Heart right ventricle (tissue), 16 donors: ENCODE measurements at regions not wholly inside any gene's neighbourhood (a gene's known extent, or its start where the extent isn't known, plus 50 kb on each side); places are given as distances from the start of the nearest gene placed in this dataset.

ENCODE experiments used
- ATAC-seq, 8 donors: fragments of 200-7000 bp; cut with Tn5 transposase; one replicate each; pipeline ENCODE4 v1.9.1; 2020; ENCODE audit warnings: mild to moderate bottlenecking in 8 of 8, moderate library complexity in 8 of 8, moderate number of reproducible peaks in 1 of 8
- DNase-seq, 2 donors: peaks; one replicate each; pipeline ENCODE4 v3.0.0-alpha.2; 2020
- H3K27ac ChIP-seq, 10 donors: fragments of 200-600 bp; sonication (generic) in 2 of 10; one replicate each; pipeline versions ENCODE4 v1.5.0 to v1.8.0; 2020 to 2022; ENCODE audit warnings: mild to moderate bottlenecking in 3 of 10
- H3K27me3 ChIP-seq, 7 donors: fragments of 200-600 bp; one replicate each; pipeline ENCODE4 v1.8.0; 2021 to 2022; ENCODE audit warnings: mild to moderate bottlenecking in 2 of 7
- H3K36me3 ChIP-seq, 9 donors: fragments of 200-600 bp; sonication (generic) in 1 of 9; one replicate each; pipeline versions ENCODE4 v1.5.0 to v1.8.0; 2020 to 2022; ENCODE audit warnings: mild to moderate bottlenecking in 2 of 9
- H3K4me1 ChIP-seq, 9 donors: fragments of 200-600 bp; sonication (generic) in 1 of 9; one replicate each; pipeline versions ENCODE4 v1.5.0 to v1.8.0; 2020 to 2022; ENCODE audit warnings: mild to moderate bottlenecking in 4 of 9
- H3K4me3 ChIP-seq, 10 donors: fragments of 200-600 bp; sonication (generic) in 2 of 10; one replicate each; pipeline versions ENCODE4 v1.5.0 to v1.8.0; 2020 to 2022; ENCODE audit warnings: mild to moderate bottlenecking in 7 of 10, moderate library complexity in 2 of 10
- H3K9me3 ChIP-seq, 11 donors: fragments of 200-600 bp in 10 of 11; sonication (generic) in 2 of 11; one replicate each; pipeline versions ENCODE4 v1.5.0 to v1.8.0; 2013 to 2022; ENCODE audit warnings: mild to moderate bottlenecking in 2 of 11, control low read depth in 1 of 11, moderate library complexity in 1 of 11
- CTCF ChIP-seq, 9 donors: fragments of 200-600 bp; sonication (generic) in 2 of 9; IDR thresholded peaks; one replicate each; pipeline versions ENCODE4 v1.5.0 to v1.8.0; 2021 to 2022; ENCODE audit warnings: antibody characterized with exemption in 9 of 9, mild to moderate bottlenecking in 5 of 9, moderate library complexity in 1 of 9
- WGBS, 2 donors: extraction: QIAGEN DNeasy Blood & Tissue Kit; methylation state at CpG; one replicate each; pipeline ENCODE4 v1.1.7; 2013; ENCODE audit warnings: inconsistent platforms in 1 of 2; 5-methylcytosine and 5-hydroxymethylcytosine counted together
- intact Hi-C, 10 donors: fragments of 100-400 bp; cut with DNase I; formaldehyde crosslinking; loops; one replicate each; pipeline versions ENCODE4 v1.11.1 to v1.14.2; 2022
- donor health status: Arrhythmogenic right ventricular cardiomyopathy.
- donor health status: ischemic (EF 13 %, LVEDD 7.1; RV severe dilation, severe dysfunction).
- donor health status: healthy with polysubstance abuse.
- donor health status: DM: no; HTN: yes; CAD: no.
- donor health status: DM: no; HTN: no; CAD: no.
- donor health status: ischemic (EF 25% LVEDD 6.9; RV normal size, moderate dysfunction).
- donor health status: ischemic (EF 25% LVEDD 5.7; RV mildly dilated, moderate dysfunction).
- donor health status: healthy.
- donor health status: DM: yes; HTN: yes; CAD: no.
- donor health status: Ischemic cardiomyopathy.
- donor health status: ischemic (EF 35%, LVEDD 5.7; RV mildly dilated, moderate dysfunction).
- donor health status: nonischemic (EF 11% LVEDD 7.7; RV severe dilation, severe dysfunction).
- donor health status: DM: yes; HTN: yes; CAD: no.
- donor health status: PGD.
- donor health status: ischemic (EF 29% LVEDD 5.4; RV normal size, mild dysfunction).
- donor health status: nonischemic (EF 23%, LVEDD 6.1; RV moderate dilation, normal function).

GRCh38 chr2:22604136-22604535, 780.8 kb upstream of the KLHL29 start:
- ATAC-seq, result no peak
- intact Hi-C loops, result no loop called here
- WGBS, 2 donors, result 80 to 81% methylated on average over 4 of the region's 4 CpGs

GRCh38 chr2:22616031-22616430, 768.9 kb upstream of the KLHL29 start:
- intact Hi-C loops, result no loop called here
- Histone ChIP-seq H3K36me3 (no peaks in the 10 kb centered on the region), H3K4me3 (no peak overlapping the region), H3K4me1 (no peaks in the 10 kb centered on the region), H3K27ac (no peak overlapping the region), H3K27me3 (peaks cover 0 to 5% (median 0%) of the 10 kb centered on the region in 7 donors), H3K9me3 (no peaks in the 10 kb centered on the region)
- no peak for DNase-seq
- WGBS, 2 donors, result 71 to 87% methylated on average over 3 of the region's 3 CpGs
- no peak for TF ChIP-seq CTCF (IDR thresholded peaks at IDR 0.05)
- no peak for ATAC-seq

More at GRCh38 chr2:22604136-22604535, 780.8 kb upstream of the KLHL29 start:
- no peaks in the 10 kb centered on the region for H3K27me3 ChIP-seq
- H3K9me3 ChIP-seq, result no peaks in the 10 kb centered on the region
- H3K27ac ChIP-seq, result no peak overlapping the region
- no peaks in the 10 kb centered on the region for H3K36me3 ChIP-seq
- no peak for TF ChIP-seq CTCF (IDR thresholded peaks at IDR 0.05)
- no peaks in the 10 kb centered on the region for H3K4me1 ChIP-seq
- H3K4me3 ChIP-seq, result no peak overlapping the region
- DNase-seq, result no peak

GRCh38 chr2:22623620-22624019, 761.4 kb upstream of the KLHL29 start:
- Histone ChIP-seq H3K27me3 (peaks cover 0 to 18% (median 3%) of the 10 kb centered on the region in 7 donors), H3K4me1 (no peaks in the 10 kb centered on the region), H3K9me3 (no peaks in the 10 kb centered on the region), H3K27ac (no peak overlapping the region), H3K4me3 (no peak overlapping the region), H3K36me3 (no peaks in the 10 kb centered on the region)
- no peak for DNase-seq
- 78 to 79% methylated on average over 3 of the region's 3 CpGs for WGBS, 2 donors
- intact Hi-C loops, result no loop called here
- TF ChIP-seq CTCF (IDR thresholded peaks at IDR 0.05), result no peak
- no peak for ATAC-seq

- H3K27ac ChIP-seq, result no peak overlapping the region
- no peak overlapping the region for H3K4me3 ChIP-seq
- 50 to 51% methylated on average over 2 of the region's 2 CpGs for WGBS, 2 donors
- TF ChIP-seq CTCF (IDR thresholded peaks at IDR 0.05), result no peak
- intact Hi-C loops, result no loop called here
- peaks cover 0 to 18% (median 0%) of the 10 kb centered on the region in 7 donors for H3K27me3 ChIP-seq
- no peaks in the 10 kb centered on the region for H3K9me3 ChIP-seq
- no peaks in the 10 kb centered on the region for H3K36me3 ChIP-seq
- ATAC-seq, result no peak
- no peaks in the 10 kb centered on the region for H3K4me1 ChIP-seq
- no peak for DNase-seq
Observed at GRCh38 chr2:22626621-22627020, 758.4 kb upstream of the KLHL29 start.
